ENCODE measurements at regions not wholly inside any gene's neighbourhood (a gene's known extent, or its start where the extent isn't known, plus 50 kb on each side); places are given as distances from the start of the nearest gene placed in this dataset.

DNA sequence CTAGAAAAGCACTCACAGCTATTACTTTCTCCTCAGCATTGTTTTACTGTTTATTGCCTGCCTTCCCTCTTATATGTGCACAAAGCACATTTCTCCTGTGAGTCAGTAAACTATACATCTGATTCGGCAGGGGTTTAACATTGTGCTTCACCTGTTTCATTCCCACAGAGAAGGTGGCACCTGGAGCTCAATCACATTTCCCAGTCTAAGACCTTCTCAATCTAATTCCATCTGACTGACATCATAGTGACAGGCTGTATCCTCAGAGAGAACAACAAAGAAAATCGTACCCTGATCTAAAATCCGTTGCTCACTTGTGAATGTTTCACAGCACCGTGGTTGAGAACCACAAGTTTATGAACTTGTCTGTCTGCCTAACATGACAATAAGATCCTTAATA, 92.4 kb upstream of the CAST start:
- Histone ChIP-seq H2AFZ (ENCODE audit: low read length) (no peak overlapping the region), H3K14ac (ENCODE audit: insufficient read depth, low read length) (no peak overlapping the region), H3K27me3 (ENCODE audit: insufficient read depth, low read length) (no peaks in the 10 kb centered on the region), H2BK5ac (ENCODE audit: insufficient read length, low read length) (no peak overlapping the region), H2BK15ac (ENCODE audit: low read depth, low read length) (no peak overlapping the region), H3K9ac (ENCODE audit: extremely low read depth, insufficient read length, low read length) (no peak overlapping the region), H4K91ac (ENCODE audit: insufficient read length, low read depth, low read length) (no peak overlapping the region), H2BK12ac (ENCODE audit: insufficient read length, low read depth, low read length) (no peak overlapping the region), H3K4me2 (ENCODE audit: insufficient read depth, insufficient read length, low read length) (no peak overlapping the region), H3K23me2 (ENCODE audit: insufficient read length, low read depth, low read length, poor library complexity, severe bottlenecking) (no peaks in the 10 kb centered on the region), H3K4me1 (ENCODE audit: insufficient read depth, low read length) (no peaks in the 10 kb centered on the region), H3K9me3 (ENCODE audit: control insufficient read depth, low read depth, low read length) (no peaks in the 10 kb centered on the region), H4K8ac (replicated peaks; ENCODE audit: insufficient read length, low read depth, low read length) (no peak overlapping the region), H3K56ac (ENCODE audit: insufficient read length, low read depth, low read length) (no peak overlapping the region), H2BK20ac (ENCODE audit: low read depth, low read length, poor library complexity, severe bottlenecking) (no peak overlapping the region), H2AK5ac (ENCODE audit: insufficient read length, low read length) (no peak overlapping the region), H3K79me1 (ENCODE audit: insufficient read depth, low read depth, low read length, poor library complexity, severe bottlenecking) (no peaks in the 10 kb centered on the region), H3T11ph (ENCODE audit: low read length) (no peak overlapping the region), H3K18ac (ENCODE audit: insufficient read length, low read depth, low read length) (no peak overlapping the region), H3K27ac (ENCODE audit: insufficient read length, low read depth, low read length) (no peak overlapping the region), H3K4ac (ENCODE audit: low read depth, low read length) (no peak overlapping the region), H2BK120ac (ENCODE audit: low read depth, low read length, poor library complexity, severe bottlenecking) (no peak overlapping the region), H3K23ac (ENCODE audit: insufficient read length, low read depth, low read length) (no peak overlapping the region), H3K79me2 (ENCODE audit: insufficient read depth, low read length) (no peaks in the 10 kb centered on the region), H4K5ac (ENCODE audit: insufficient read length, low read depth, low read length) (no peak overlapping the region), H4K20me1 (ENCODE audit: control insufficient read depth, insufficient read depth, insufficient read length) (no peaks in the 10 kb centered on the region)
- no peak for DNase-seq
- H3K4me3 Mint-ChIP-seq, result no peak overlapping the region
- peaks cover 3 to 8% of the 10 kb centered on the region in 2 experiments; a peak in 2 of 4 replicates for H3K4me1 Mint-ChIP-seq
- no CpG with 5 or more reads among the region's 4 CpGs for WGBS (ENCODE audit: extremely low coverage, insufficient read length, low lambda C conversion rate)
- TF ChIP-seq, protein P1, sequence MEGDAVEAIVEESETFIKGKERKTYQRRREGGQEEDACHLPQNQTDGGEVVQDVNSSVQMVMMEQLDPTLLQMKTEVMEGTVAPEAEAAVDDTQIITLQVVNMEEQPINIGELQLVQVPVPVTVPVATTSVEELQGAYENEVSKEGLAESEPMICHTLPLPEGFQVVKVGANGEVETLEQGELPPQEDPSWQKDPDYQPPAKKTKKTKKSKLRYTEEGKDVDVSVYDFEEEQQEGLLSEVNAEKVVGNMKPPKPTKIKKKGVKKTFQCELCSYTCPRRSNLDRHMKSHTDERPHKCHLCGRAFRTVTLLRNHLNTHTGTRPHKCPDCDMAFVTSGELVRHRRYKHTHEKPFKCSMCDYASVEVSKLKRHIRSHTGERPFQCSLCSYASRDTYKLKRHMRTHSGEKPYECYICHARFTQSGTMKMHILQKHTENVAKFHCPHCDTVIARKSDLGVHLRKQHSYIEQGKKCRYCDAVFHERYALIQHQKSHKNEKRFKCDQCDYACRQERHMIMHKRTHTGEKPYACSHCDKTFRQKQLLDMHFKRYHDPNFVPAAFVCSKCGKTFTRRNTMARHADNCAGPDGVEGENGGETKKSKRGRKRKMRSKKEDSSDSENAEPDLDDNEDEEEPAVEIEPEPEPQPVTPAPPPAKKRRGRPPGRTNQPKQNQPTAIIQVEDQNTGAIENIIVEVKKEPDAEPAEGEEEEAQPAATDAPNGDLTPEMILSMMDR (conservative IDR thresholded peaks at IDR 0.05), result no peak
- H3K36me3 Mint-ChIP-seq (ENCODE audit: insufficient read depth in 1 of 3, low read depth in 3 of 3), result no peaks in the 10 kb centered on the region
- H3K27ac Mint-ChIP-seq, result no peak overlapping the region
- H3K9me3 Mint-ChIP-seq, result no peaks in the 10 kb centered on the region
- H3K27me3 Mint-ChIP-seq (ENCODE audit: low read depth), result no peaks in the 10 kb centered on the region; the same call in 1 of the 2 replicates

Measured in H9 (cell line).